HG03280 (cell line): ENCODE measurements at regions not wholly inside any gene's neighbourhood (a gene's known extent, or its start where the extent isn't known, plus 50 kb on each side); places are given as distances from the start of the nearest gene placed in this dataset.
A peak's percentile ranks its signal among the peaks of the same experiment; 100 is the strongest.

Experiments used
- ATAC-seq: cut with Tn5 transposase; IDR thresholded peaks from one replicate; pipeline ENCODE4 v1.9.1; 2021; ENCODE audit warnings: mild to moderate bottlenecking, moderate library complexity; ENCODE audit not compliant: unreplicated experiment

GRCh38 chr9:91120200-91120599, 241.5 kb downstream of the AUH start:
- ATAC-seq, result no peak

- no peak for ATAC-seq
These were observed 239.0 kb downstream of the AUH start for GRCh38 chr9:91122755-91123154.

- no peak for ATAC-seq
These were observed 234.8 kb downstream of the AUH start for GRCh38 chr9:91126761-91127445.

- no peak for ATAC-seq
These were observed 234.1 kb downstream of the AUH start for GRCh38 chr9:91127653-91128052.

- no peak for ATAC-seq
These were observed 230.9 kb downstream of the AUH start for GRCh38 chr9:91130796-91131318.

GRCh38 chr9:91131433-91131839, 230.3 kb downstream of the AUH start:
- no peak for ATAC-seq

- ATAC-seq, result no peak
These were observed 229.1 kb downstream of the AUH start for GRCh38 chr9:91132576-91133073.

GRCh38 chr9:91134608-91135007, 227.1 kb downstream of the AUH start:
- no peak for ATAC-seq

GRCh38 chr9:91137391-91137790, 224.3 kb downstream of the AUH start:
- no peak for ATAC-seq

- ATAC-seq, result no peak
These were observed 223.0 kb downstream of the AUH start for GRCh38 chr9:91138760-91139159.

GRCh38 chr9:91141407-91141965, 220.2 kb downstream of the AUH start:
- ATAC-seq, result no peak

- ATAC-seq, result no peak
These were observed 218.6 kb downstream of the AUH start for GRCh38 chr9:91143162-91143561.

- no peak for ATAC-seq
These were observed 218.1 kb downstream of the AUH start for GRCh38 chr9:91143642-91144041.

GRCh38 chr9:91144769-91145168, 216.9 kb downstream of the AUH start:
- ATAC-seq, result no peak

- no peak for ATAC-seq
These were observed 216.2 kb downstream of the AUH start for GRCh38 chr9:91145496-91145895.

GRCh38 chr9:91146391-91147019, 215.2 kb downstream of the AUH start:
- ATAC-seq, result no peak

- no peak for ATAC-seq
These were observed 214.5 kb downstream of the AUH start for GRCh38 chr9:91147079-91147708.

GRCh38 chr9:91148306-91148705, 213.4 kb downstream of the AUH start:
- no peak for ATAC-seq

GRCh38 chr9:91150273-91150997, 211.3 kb downstream of the AUH start:
- ATAC-seq, result no peak

- ATAC-seq, result peak; percentile 64
These were observed 210.6 kb downstream of the AUH start for GRCh38 chr9:91150998-91151717.
